ENCODE measurements at regions not wholly inside any gene's neighbourhood (a gene's known extent, or its start where the extent isn't known, plus 50 kb on each side); places are given as distances from the start of the nearest gene placed in this dataset.
"Not testable (repeated sequence)": the region's sequence is repeated elsewhere in the genome, so short reads cannot be mapped to it uniquely, and the experiment has no call there.

DNA sequence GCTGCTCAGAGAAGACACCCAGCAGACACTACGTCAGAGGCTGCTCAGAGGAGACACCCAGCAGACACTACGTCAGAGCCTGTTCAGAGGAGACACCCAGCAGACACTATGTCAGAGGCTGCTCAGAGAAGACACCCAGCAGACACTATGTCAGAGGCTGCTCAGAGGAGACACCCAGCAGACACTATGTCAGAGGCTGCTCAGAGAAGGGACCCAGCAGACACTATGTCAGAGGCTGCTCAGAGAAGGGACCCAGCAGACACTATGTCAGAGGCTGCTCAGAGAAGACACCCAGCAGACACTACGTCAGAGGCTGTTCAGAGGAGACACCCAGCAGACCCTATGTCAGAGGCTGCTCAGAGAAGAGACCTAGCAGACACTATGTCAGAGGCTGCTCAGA, 92.0 kb upstream of the FRG1 start:
- TF ChIP-seq, protein P1, sequence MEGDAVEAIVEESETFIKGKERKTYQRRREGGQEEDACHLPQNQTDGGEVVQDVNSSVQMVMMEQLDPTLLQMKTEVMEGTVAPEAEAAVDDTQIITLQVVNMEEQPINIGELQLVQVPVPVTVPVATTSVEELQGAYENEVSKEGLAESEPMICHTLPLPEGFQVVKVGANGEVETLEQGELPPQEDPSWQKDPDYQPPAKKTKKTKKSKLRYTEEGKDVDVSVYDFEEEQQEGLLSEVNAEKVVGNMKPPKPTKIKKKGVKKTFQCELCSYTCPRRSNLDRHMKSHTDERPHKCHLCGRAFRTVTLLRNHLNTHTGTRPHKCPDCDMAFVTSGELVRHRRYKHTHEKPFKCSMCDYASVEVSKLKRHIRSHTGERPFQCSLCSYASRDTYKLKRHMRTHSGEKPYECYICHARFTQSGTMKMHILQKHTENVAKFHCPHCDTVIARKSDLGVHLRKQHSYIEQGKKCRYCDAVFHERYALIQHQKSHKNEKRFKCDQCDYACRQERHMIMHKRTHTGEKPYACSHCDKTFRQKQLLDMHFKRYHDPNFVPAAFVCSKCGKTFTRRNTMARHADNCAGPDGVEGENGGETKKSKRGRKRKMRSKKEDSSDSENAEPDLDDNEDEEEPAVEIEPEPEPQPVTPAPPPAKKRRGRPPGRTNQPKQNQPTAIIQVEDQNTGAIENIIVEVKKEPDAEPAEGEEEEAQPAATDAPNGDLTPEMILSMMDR (IDR thresholded peaks at IDR 0.05), result not testable (repeated sequence)
- TF ChIP-seq POLR2AphosphoS5, POLR2A (IDR thresholded peaks at IDR 0.05): not testable (repeated sequence)
